ENCODE measurements at regions not wholly inside any gene's neighbourhood (a gene's known extent, or its start where the extent isn't known, plus 50 kb on each side); places are given as distances from the start of the nearest gene placed in this dataset.
A peak's percentile ranks its signal among the peaks of the same experiment; 100 is the strongest.

DNA sequence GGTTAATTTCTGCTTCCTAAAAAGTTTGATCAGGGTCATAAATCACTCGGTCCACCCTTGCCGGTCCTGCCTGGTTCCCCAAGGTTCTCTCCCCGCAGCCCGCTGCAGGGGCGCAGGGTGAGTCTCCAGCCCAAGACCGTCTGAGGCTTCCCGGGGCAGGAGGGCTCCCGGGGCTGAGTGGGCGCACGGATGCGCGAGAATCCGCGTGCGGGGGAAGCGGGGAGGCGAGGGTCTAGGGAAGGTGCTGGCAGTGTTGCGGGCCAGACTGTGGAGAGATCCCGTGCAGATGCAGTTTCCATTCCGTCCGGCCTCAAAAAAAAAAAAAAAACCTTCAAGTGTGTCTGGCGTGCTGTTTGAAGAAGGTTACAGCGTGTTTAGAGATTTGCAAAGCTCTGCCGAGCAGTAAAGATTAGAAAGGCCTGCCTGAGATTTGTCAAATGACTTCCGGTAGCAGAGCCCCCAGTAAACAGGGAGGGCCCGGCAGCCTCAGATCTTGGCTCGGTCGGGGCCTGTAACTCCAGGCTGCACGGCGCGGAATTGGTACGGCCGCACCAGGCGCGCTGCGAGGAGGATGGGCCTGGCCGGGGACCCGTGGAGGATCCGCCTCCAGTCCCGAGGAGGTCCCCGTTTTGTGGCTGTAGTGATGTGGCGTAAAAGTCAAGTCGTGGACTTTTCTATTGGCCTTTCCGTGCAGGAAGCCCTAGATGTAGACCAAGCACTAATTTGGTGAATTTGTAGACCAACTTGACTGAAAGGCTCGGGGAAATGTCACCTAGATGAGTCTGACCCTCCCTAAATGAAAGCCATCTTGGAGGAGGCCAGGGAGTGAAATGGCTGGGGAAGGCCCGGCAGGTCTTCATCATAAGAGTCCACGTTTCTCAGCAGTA lies 293.2 kb upstream of the NFE2L3 start:
- H3K36me3 ChIP-seq: no peaks in the 10 kb centered on the region
- TF ChIP-seq POLR2A (IDR thresholded peaks at IDR 0.05) (no peak), CTCF (IDR thresholded peaks at IDR 0.05) (no peak)
- DNase-seq: no peak
- peaks cover 0 to 7% (median 0%) of the 10 kb centered on the region in 4 donors for H3K9me3 ChIP-seq
- H3K4me1 ChIP-seq: peaks cover 0 to 7% (median 3%) of the 10 kb centered on the region in 4 donors
- no peak overlapping the region for H3K4me3 ChIP-seq
- H3K27ac ChIP-seq: peak overlapping the region in 3 of 4 donors; percentile 11 to 88 (median 86)
- H3K27me3 ChIP-seq: peaks cover 0 to 36% of the 10 kb centered on the region in 2 donors

DNA sequence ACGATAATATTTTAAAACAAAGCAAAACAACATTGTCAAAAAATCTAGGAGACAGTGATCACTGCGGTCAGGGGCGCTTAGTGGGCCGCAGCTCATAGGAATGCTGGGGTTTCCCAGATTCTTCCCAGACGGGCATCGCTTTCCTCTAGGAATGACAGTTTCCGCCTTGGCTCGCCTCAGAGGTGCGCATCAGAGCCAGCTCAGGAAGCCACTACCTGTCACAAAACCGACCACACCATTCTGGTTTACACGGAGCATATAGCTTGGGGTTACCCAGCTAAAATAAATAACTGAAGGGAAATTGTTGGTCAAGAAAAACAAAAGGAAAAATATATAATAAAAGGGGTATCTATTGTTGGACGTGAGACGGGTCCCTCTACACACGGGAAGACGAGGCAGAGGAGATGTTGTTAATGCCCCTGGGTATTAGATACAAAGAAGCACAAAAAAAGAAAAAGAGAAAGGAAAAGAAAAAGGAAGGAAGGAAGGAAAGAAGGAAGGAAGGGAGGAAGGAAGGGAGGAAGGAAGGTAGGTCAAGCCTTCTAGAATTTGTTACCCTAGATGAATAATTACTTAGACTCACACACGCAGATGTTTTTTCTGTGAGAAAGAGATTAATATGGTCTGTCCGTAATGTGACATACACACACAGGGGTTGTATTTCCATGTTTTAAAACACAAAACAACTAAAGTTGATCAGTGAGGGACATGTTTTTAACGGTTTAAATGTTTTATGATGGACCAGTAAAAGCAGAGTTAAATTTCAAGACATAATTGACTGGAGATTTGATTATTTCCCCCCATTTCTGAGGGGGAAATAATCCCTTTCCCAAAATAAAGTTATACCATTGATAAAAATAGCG lies 292.4 kb upstream of the NFE2L3 start:
- Histone ChIP-seq H3K9me3 (peaks cover 0 to 7% (median 0%) of the 10 kb centered on the region in 4 donors), H3K36me3 (no peaks in the 10 kb centered on the region), H3K27me3 (peaks cover 0 to 44% of the 10 kb centered on the region in 2 donors), H3K27ac (no peak overlapping the region), H3K4me3 (no peak overlapping the region), H3K4me1 (peaks cover 0 to 7% (median 3%) of the 10 kb centered on the region in 4 donors)
- no peak for DNase-seq
- TF ChIP-seq CTCF (IDR thresholded peaks at IDR 0.05): no peak
- no peak for TF ChIP-seq POLR2A (IDR thresholded peaks at IDR 0.05)

DNA sequence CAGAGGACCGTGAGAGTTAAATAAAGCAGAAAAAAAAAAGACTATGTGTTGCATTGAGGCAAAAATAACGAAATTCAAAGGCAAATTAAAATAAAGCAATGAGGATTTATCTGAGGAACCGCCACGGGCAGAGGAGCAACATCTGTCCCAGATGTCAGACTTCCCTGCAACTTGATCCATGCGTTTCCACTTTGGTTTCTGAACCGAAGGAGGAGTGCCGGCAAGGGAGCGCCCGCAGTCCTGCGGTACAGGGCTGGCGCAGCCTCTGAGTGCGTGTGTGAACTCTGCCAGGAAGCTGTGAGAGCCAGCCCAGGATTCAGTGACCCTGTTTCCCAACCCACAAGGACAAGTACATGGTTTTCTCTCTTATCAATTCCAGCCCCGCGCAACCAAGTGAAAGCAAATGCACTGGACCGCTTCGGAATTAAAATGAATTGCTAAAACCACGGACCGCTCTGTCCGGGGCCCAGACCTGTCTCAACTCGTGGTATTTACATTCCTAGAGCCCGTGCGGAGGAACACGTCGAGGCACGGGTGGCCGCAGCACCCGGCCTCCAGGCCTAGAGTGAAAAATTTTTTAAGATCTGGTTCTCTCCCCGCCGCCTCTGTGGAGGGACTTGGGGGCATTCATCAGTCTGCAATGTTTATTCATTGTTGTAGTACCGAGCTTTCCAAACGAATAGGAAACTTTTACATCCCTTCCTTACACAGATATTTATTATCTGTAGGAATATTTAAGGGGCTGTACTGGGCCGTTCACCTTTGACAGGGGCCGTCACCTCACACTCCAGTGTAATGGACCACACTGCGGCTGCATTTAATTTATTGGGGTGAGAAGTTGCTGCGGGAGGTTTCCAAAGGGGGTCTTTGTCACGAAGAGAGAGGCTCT lies 291.5 kb upstream of the NFE2L3 start:
- peaks cover 0 to 7% (median 3%) of the 10 kb centered on the region in 4 donors for H3K4me1 ChIP-seq
- peaks cover 0 to 7% (median 0%) of the 10 kb centered on the region in 4 donors for H3K9me3 ChIP-seq
- TF ChIP-seq POLR2A (IDR thresholded peaks at IDR 0.05) (no peak), CTCF (IDR thresholded peaks at IDR 0.05) (no peak)
- H3K36me3 ChIP-seq: no peaks in the 10 kb centered on the region
- peaks cover 0 to 50% of the 10 kb centered on the region in 2 donors for H3K27me3 ChIP-seq
- DNase-seq: peak in 1 of 3 donors; percentile 57
- no peak overlapping the region for H3K4me3 ChIP-seq
- H3K27ac ChIP-seq: no peak overlapping the region

DNA sequence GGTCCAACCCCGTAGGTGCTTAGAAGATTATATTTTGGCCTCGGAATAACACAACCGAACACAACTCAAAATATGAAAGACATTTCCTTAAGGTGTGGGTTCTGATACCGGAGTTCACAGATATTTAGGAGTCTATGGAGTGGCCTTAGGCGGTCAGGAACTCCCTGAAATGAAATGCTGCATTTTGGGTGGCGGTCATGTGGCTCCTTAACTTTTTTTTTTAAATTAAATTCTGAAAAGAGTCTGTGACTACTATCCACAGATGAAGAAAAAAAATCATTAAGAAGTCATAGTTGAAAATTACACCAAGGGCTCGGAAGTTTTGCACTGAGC lies 290.9 kb upstream of the NFE2L3 start:
- Histone ChIP-seq H3K4me1 (peaks cover 0 to 7% (median 3%) of the 10 kb centered on the region in 4 donors), H3K9me3 (peaks cover 0 to 7% (median 0%) of the 10 kb centered on the region in 4 donors), H3K4me3 (no peak overlapping the region), H3K27ac (no peak overlapping the region), H3K27me3 (peaks cover 0 to 56% of the 10 kb centered on the region in 2 donors), H3K36me3 (no peaks in the 10 kb centered on the region)
- TF ChIP-seq CTCF (IDR thresholded peaks at IDR 0.05): no peak
- TF ChIP-seq POLR2A (IDR thresholded peaks at IDR 0.05): no peak
- DNase-seq: no peak

All from Peyer's patch (tissue), 4 donors.